A549 (cell line): ENCODE measurements at regions not wholly inside any gene's neighbourhood (a gene's known extent, or its start where the extent isn't known, plus 50 kb on each side); places are given as distances from the start of the nearest gene placed in this dataset.

Experiments used
- CHD2 ChIP-seq: fragments of 150-350 bp; IDR thresholded peaks from 2 replicates; pipeline ENCODE4 v1.6.1; 2014; ENCODE audit warnings: low read length; ENCODE audit not compliant: partially characterized antibody
- CTCF ChIP-seq: fragments of >200 bp; sonication (Bioruptor Twin); formaldehyde crosslinking; IDR thresholded peaks from 3 replicates; pipeline ENCODE4 v1.5.1; 2016
- EHF ChIP-seq: fragments of 250-450 bp; sonication (Bioruptor Pico); IDR thresholded peaks from 2 replicates; pipeline ENCODE4 v1.5.0; 2020; ENCODE audit warnings: mild to moderate bottlenecking
- EHMT2 ChIP-seq: fragments of 200-600 bp; sonication (generic); IDR thresholded peaks from 2 replicates; pipeline ENCODE4 v1.6.1; 2016; ENCODE audit warnings: antibody characterized with exemption, low read depth, mild to moderate bottlenecking, moderate library complexity
- EP300 ChIP-seq, 2 experiments: fragments of >200 bp; sonication (Bioruptor Twin); formaldehyde crosslinking; IDR thresholded peaks; 2 replicates in 1 of 2; 3 replicates in 1 of 2; pipeline ENCODE4 v1.6.1; 2016 to 2017
- POLR2A ChIP-seq: IDR thresholded peaks from 2 replicates; pipeline ENCODE4 v1.6.1; 2012; ENCODE audit warnings: mild to moderate bottlenecking, low read length
- RAD21 ChIP-seq, 2 experiments: fragments of >200 bp in 1 of 2; sonication (Bioruptor Twin) in 1 of 2; formaldehyde crosslinking in 1 of 2; IDR thresholded peaks in 1 of 2; conservative IDR thresholded peaks in 1 of 2; 2 replicates in 1 of 2; 3 replicates in 1 of 2; pipeline ENCODE4 v1.6.1; 2012 to 2018; ENCODE audit warnings: inconsistent platforms in 1 of 2
- REST ChIP-seq: fragments of 200-600 bp; sonication (generic); IDR thresholded peaks from 2 replicates; pipeline ENCODE4 v1.6.1; 2016; ENCODE audit warnings: antibody characterized with exemption, mild to moderate bottlenecking, moderate library complexity
- SREBF2 ChIP-seq: fragments of 450-650 bp; IDR thresholded peaks from 2 replicates; pipeline ENCODE4 v1.6.1; 2014; ENCODE audit warnings: mild to moderate bottlenecking, moderate library complexity
- ZFP36 ChIP-seq: fragments of 450-650 bp; IDR thresholded peaks from 2 replicates; pipeline ENCODE4 v1.6.1; 2014; ENCODE audit warnings: borderline replicate concordance; ENCODE audit not compliant: partially characterized antibody
- TF ChIP-seq, protein P1 (sequence below): IDR thresholded peaks from 2 replicates; pipeline ENCODE4 v1.6.1; 2012
- TF ChIP-seq, protein P2 (sequence below): fragments of 250-450 bp; sonication (Bioruptor Pico); IDR thresholded peaks from 2 replicates; pipeline ENCODE4 v1.5.0; 2021; ENCODE audit warnings: mild to moderate bottlenecking, moderate library complexity, borderline replicate concordance

DNA sequence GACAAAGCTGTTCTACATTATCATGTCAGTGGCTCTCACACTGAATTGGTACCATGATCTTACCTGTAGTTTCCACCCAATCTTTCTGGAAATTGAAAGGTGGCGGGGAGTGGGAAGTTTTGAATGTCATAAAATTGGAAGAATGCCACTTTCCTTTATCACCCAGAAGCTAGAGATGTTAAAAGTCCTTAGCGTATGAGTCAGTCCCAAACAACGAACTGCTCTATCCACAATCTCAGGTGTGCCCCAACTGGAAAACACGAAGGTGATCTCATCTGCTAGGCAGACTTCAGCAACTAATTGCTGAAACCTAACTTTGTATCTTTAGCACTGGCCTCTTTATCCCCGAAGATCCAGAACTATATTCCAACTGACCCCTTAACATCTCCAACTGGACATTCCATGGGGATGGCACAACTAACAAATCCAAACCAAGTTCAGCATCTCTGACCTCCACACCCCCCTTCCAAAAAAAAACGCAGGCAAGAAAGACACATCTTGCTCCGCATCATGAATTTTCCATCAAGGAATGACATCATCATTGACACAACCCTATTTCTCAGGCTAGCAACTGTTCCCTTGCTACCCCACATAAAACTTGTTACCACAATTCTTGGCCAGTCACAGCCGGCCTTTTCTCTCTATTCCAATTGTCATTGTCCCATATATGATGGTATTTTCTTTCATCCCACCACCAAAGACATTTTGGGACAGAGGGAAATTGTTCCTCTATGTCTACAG is 175.4 kb downstream of the KLF12 start:
- no peak for TF ChIP-seq CTCF
- TF ChIP-seq EP300 (IDR thresholded peaks at IDR 0.05): no peak
- TF ChIP-seq EHMT2: no peak
- no peak for TF ChIP-seq REST
- TF ChIP-seq CHD2: no peak
- TF ChIP-seq, protein P1, sequence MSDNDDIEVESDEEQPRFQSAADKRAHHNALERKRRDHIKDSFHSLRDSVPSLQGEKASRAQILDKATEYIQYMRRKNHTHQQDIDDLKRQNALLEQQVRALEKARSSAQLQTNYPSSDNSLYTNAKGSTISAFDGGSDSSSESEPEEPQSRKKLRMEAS: no peak
- TF ChIP-seq, protein P2, sequence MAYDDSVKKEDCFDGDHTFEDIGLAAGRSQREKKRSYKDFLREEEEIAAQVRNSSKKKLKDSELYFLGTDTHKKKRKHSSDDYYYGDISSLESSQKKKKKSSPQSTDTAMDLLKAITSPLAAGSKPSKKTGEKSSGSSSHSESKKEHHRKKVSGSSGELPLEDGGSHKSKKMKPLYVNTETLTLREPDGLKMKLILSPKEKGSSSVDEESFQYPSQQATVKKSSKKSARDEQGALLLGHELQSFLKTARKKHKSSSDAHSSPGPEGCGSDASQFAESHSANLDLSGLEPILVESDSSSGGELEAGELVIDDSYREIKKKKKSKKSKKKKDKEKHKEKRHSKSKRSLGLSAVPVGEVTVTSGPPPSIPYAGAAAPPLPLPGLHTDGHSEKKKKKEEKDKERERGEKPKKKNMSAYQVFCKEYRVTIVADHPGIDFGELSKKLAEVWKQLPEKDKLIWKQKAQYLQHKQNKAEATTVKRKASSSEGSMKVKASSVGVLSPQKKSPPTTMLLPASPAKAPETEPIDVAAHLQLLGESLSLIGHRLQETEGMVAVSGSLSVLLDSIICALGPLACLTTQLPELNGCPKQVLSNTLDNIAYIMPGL (CRISPR knock-in tag): no peak
- TF ChIP-seq POLR2A: no peak
- TF ChIP-seq EHF (CRISPR knock-in tag): no peak
- TF ChIP-seq RAD21 (conservative IDR thresholded peaks at IDR 0.05 in 1 of 2, IDR thresholded peaks at IDR 0.05 in 1 of 2): no peak
- TF ChIP-seq SREBF2: no peak
- TF ChIP-seq ZFP36: no peak
